NB4 (cell line): ENCODE measurements at regions not wholly inside any gene's neighbourhood (a gene's known extent, or its start where the extent isn't known, plus 50 kb on each side); places are given as distances from the start of the nearest gene placed in this dataset.

Experiments used
- CTCF ChIP-seq: IDR thresholded peaks from one replicate; pipeline ENCODE4 v1.5.1; 2012; ENCODE audit warnings: low read depth, low read length
- POLR2A ChIP-seq: IDR thresholded peaks from 2 replicates; pipeline ENCODE4 v1.6.1; 2011; ENCODE audit warnings: mild to moderate bottlenecking; ENCODE audit not compliant: insufficient read length; ENCODE audit errors: extremely low read depth
- TF ChIP-seq, protein P1 (sequence below): IDR thresholded peaks from 2 replicates; pipeline ENCODE4 v1.6.1; 2011; ENCODE audit warnings: low read depth, low read length

GRCh38 chr12:113693693-113694092 is 222.0 kb upstream of the LHX5 start:
- no peak for TF ChIP-seq CTCF
- no peak for TF ChIP-seq POLR2A
- TF ChIP-seq, protein P1, sequence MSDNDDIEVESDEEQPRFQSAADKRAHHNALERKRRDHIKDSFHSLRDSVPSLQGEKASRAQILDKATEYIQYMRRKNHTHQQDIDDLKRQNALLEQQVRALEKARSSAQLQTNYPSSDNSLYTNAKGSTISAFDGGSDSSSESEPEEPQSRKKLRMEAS = no peak
